ENCODE measurements at regions not wholly inside any gene's neighbourhood (a gene's known extent, or its start where the extent isn't known, plus 50 kb on each side); places are given as distances from the start of the nearest gene placed in this dataset.

GRCh38 chr12:90677552-90677951 is 277.4 kb downstream of the CCER1 start:
- no peaks in the 10 kb centered on the region for H4K20me1 ChIP-seq (ENCODE audit: control insufficient read depth, extremely low read depth, insufficient read depth, low read length)
- TF ChIP-seq CTCF (conservative IDR thresholded peaks at IDR 0.05 in 1 of 2, IDR thresholded peaks at IDR 0.05 in 1 of 2; ENCODE audit: low read depth in 1 of 2, low read length in 2 of 2) (no peak), EZH2 (IDR thresholded peaks at IDR 0.05; ENCODE audit: low read length, missing control alignments) (no peak)

GRCh38 chr12:90677055-90677454 is 277.9 kb downstream of the CCER1 start:
- TF ChIP-seq EZH2 (IDR thresholded peaks at IDR 0.05; ENCODE audit: low read length, missing control alignments): no peak
- no peak for TF ChIP-seq CTCF (conservative IDR thresholded peaks at IDR 0.05 in 1 of 2, IDR thresholded peaks at IDR 0.05 in 1 of 2; ENCODE audit: low read depth in 1 of 2, low read length in 2 of 2)
- H3K27ac ChIP-seq (ENCODE audit: insufficient read depth, low read length): no peak overlapping the region
- H3K79me2 ChIP-seq (ENCODE audit: control insufficient read depth, insufficient read depth, low read length): no peaks in the 10 kb centered on the region
- H3K4me2 ChIP-seq (ENCODE audit: extremely low read depth, insufficient read depth, low read length): no peak overlapping the region
- H2AFZ ChIP-seq (ENCODE audit: low read length): no peak overlapping the region
- DNase-seq (ENCODE audit: low read depth in 2 of 2): no peak
- H3K9ac ChIP-seq (ENCODE audit: insufficient read depth, low read length): no peak overlapping the region
- no peaks in the 10 kb centered on the region for H3K9me3 ChIP-seq (ENCODE audit: control insufficient read depth, insufficient read depth, low read depth, low read length)
- H3K36me3 ChIP-seq (ENCODE audit: control insufficient read depth, insufficient read depth, low read length): no peaks in the 10 kb centered on the region
- no peak overlapping the region for H3K4me3 ChIP-seq (replicated peaks in 1 of 4; ENCODE audit: control extremely low read depth in 1 of 4, insufficient read depth in 1 of 4, low read depth in 3 of 4, low read length in 4 of 4)
- H3K27me3 ChIP-seq (ENCODE audit: control insufficient read depth, insufficient read depth, low read length): no peaks in the 10 kb centered on the region
- H3K4me1 ChIP-seq (ENCODE audit: control insufficient read depth, extremely low read depth, insufficient read depth, low read length): no peaks in the 10 kb centered on the region
- no peaks in the 10 kb centered on the region for H4K20me1 ChIP-seq (ENCODE audit: control insufficient read depth, extremely low read depth, insufficient read depth, low read length)

More at GRCh38 chr12:90677552-90677951, 277.4 kb downstream of the CCER1 start:
- Histone ChIP-seq H3K9ac (ENCODE audit: insufficient read depth, low read length) (no peak overlapping the region), H3K36me3 (ENCODE audit: control insufficient read depth, insufficient read depth, low read length) (no peaks in the 10 kb centered on the region), H3K4me2 (ENCODE audit: extremely low read depth, insufficient read depth, low read length) (no peak overlapping the region), H2AFZ (ENCODE audit: low read length) (no peak overlapping the region), H3K79me2 (ENCODE audit: control insufficient read depth, insufficient read depth, low read length) (no peaks in the 10 kb centered on the region), H3K27me3 (ENCODE audit: control insufficient read depth, insufficient read depth, low read length) (no peaks in the 10 kb centered on the region), H3K27ac (ENCODE audit: insufficient read depth, low read length) (no peak overlapping the region), H3K4me1 (ENCODE audit: control insufficient read depth, extremely low read depth, insufficient read depth, low read length) (no peaks in the 10 kb centered on the region), H3K4me3 (replicated peaks in 1 of 4; ENCODE audit: control extremely low read depth in 1 of 4, insufficient read depth in 1 of 4, low read depth in 3 of 4, low read length in 4 of 4) (no peak overlapping the region), H3K9me3 (ENCODE audit: control insufficient read depth, insufficient read depth, low read depth, low read length) (no peaks in the 10 kb centered on the region)
- no peak for DNase-seq (ENCODE audit: low read depth in 2 of 2)

- H2AFZ ChIP-seq (ENCODE audit: low read length): no peak overlapping the region
- TF ChIP-seq EZH2 (IDR thresholded peaks at IDR 0.05; ENCODE audit: low read length, missing control alignments) (no peak), CTCF (conservative IDR thresholded peaks at IDR 0.05 in 1 of 2, IDR thresholded peaks at IDR 0.05 in 1 of 2; ENCODE audit: low read depth in 1 of 2, low read length in 2 of 2) (no peak)
Observed at GRCh38 chr12:90675106-90675505, 279.9 kb downstream of the CCER1 start.

More at GRCh38 chr12:90675106-90675505, 279.9 kb downstream of the CCER1 start:
- Histone ChIP-seq H3K36me3 (ENCODE audit: control insufficient read depth, insufficient read depth, low read length) (no peaks in the 10 kb centered on the region), H3K79me2 (ENCODE audit: control insufficient read depth, insufficient read depth, low read length) (no peaks in the 10 kb centered on the region), H3K9me3 (ENCODE audit: control insufficient read depth, insufficient read depth, low read depth, low read length) (no peaks in the 10 kb centered on the region), H3K27ac (ENCODE audit: insufficient read depth, low read length) (no peak overlapping the region), H3K4me3 (replicated peaks in 1 of 4; ENCODE audit: control extremely low read depth in 1 of 4, insufficient read depth in 1 of 4, low read depth in 3 of 4, low read length in 4 of 4) (no peak overlapping the region), H3K9ac (ENCODE audit: insufficient read depth, low read length) (no peak overlapping the region), H3K4me2 (ENCODE audit: extremely low read depth, insufficient read depth, low read length) (no peak overlapping the region), H4K20me1 (ENCODE audit: control insufficient read depth, extremely low read depth, insufficient read depth, low read length) (no peaks in the 10 kb centered on the region), H3K27me3 (ENCODE audit: control insufficient read depth, insufficient read depth, low read length) (no peaks in the 10 kb centered on the region), H3K4me1 (ENCODE audit: control insufficient read depth, extremely low read depth, insufficient read depth, low read length) (no peaks in the 10 kb centered on the region)
- no peak for DNase-seq (ENCODE audit: low read depth in 2 of 2)
